Astrocyte (in vitro differentiated cells and primary cell): ENCODE measurements at regions not wholly inside any gene's neighbourhood (a gene's known extent, or its start where the extent isn't known, plus 50 kb on each side); places are given as distances from the start of the nearest gene placed in this dataset.

Experiments used
- DNase-seq: peaks from one replicate; pipeline ENCODE4 v3.0.0-alpha.2; 2010; ENCODE audit warnings: low read depth
- FAIRE-seq: peaks from 2 replicates; lab custom pipeline; 2011; peaks lifted over from hg19 to GRCh38; lab: Jason Lieb, UNC
- H2AFZ ChIP-seq: 2 replicates; pipeline ENCODE4 v1.6.0; 2012; ENCODE audit warnings: low read depth, low read length, inconsistent platforms
- H3K27ac ChIP-seq: 2 replicates; pipeline ENCODE4 v1.5.1; 2011; ENCODE audit warnings: low read depth, low read length, inconsistent platforms
- H3K27me3 ChIP-seq: 2 replicates; pipeline ENCODE4 v1.6.0; 2011; ENCODE audit warnings: low read length, inconsistent platforms; ENCODE audit not compliant: insufficient read depth
- H3K36me3 ChIP-seq: 2 replicates; pipeline ENCODE4 v1.5.1; 2011; ENCODE audit warnings: low read length, inconsistent platforms; ENCODE audit not compliant: insufficient read depth
- H3K4me1 ChIP-seq: 2 replicates; pipeline ENCODE4 v1.5.1; 2011; ENCODE audit warnings: low read length, inconsistent platforms; ENCODE audit not compliant: insufficient read depth
- H3K4me2 ChIP-seq: 2 replicates; pipeline ENCODE4 v1.6.0; 2012; ENCODE audit warnings: low read length, inconsistent platforms
- H3K4me3 ChIP-seq: 2 replicates; pipeline ENCODE4 v1.5.1; 2011; ENCODE audit warnings: low read depth, mild to moderate bottlenecking, low read length, inconsistent platforms; ENCODE audit not compliant: insufficient read depth
- H3K79me2 ChIP-seq: 2 replicates; pipeline ENCODE4 v1.6.0; 2012; ENCODE audit warnings: mild to moderate bottlenecking, low read length, inconsistent platforms; ENCODE audit not compliant: insufficient read depth
- H3K9ac ChIP-seq: 2 replicates; pipeline ENCODE4 v1.6.0; 2012; ENCODE audit warnings: mild to moderate bottlenecking, low read length, inconsistent platforms
- H3K9me3 ChIP-seq: 2 replicates; pipeline ENCODE4 v1.5.1; 2012; ENCODE audit warnings: low read depth, mild to moderate bottlenecking, low read length, inconsistent platforms; ENCODE audit not compliant: insufficient read depth
- H4K20me1 ChIP-seq: 2 replicates; pipeline ENCODE4 v1.6.0; 2012; ENCODE audit warnings: low read length, inconsistent platforms; ENCODE audit not compliant: insufficient read depth
- H3K27ac Mint-ChIP-seq: one replicate; pipeline ENCODE4 v1.8.0; 2021; ENCODE audit warnings: mild to moderate bottlenecking, mixed read lengths; ENCODE audit not compliant: unreplicated experiment
- H3K27me3 Mint-ChIP-seq: one replicate; pipeline ENCODE4 v1.8.0; 2021; ENCODE audit warnings: low read depth, mixed read lengths; ENCODE audit not compliant: unreplicated experiment
- H3K36me3 Mint-ChIP-seq: one replicate; pipeline ENCODE4 v1.8.0; 2021; ENCODE audit warnings: low read depth, mixed read lengths; ENCODE audit not compliant: unreplicated experiment
- H3K4me1 Mint-ChIP-seq: one replicate; pipeline ENCODE4 v1.8.0; 2021; ENCODE audit warnings: low read depth, mixed read lengths; ENCODE audit not compliant: unreplicated experiment
- H3K4me3 Mint-ChIP-seq: one replicate; pipeline ENCODE4 v1.8.0; 2021; ENCODE audit warnings: mild to moderate bottlenecking, moderate library complexity, mixed read lengths; ENCODE audit not compliant: unreplicated experiment
- H3K9me3 Mint-ChIP-seq: one replicate; pipeline ENCODE4 v1.8.0; 2021; ENCODE audit warnings: mild to moderate bottlenecking, mixed read lengths; ENCODE audit not compliant: unreplicated experiment
- CTCF ChIP-seq: IDR thresholded peaks from 2 replicates; pipeline ENCODE4 v1.5.1; 2011; ENCODE audit warnings: low read depth, mild to moderate bottlenecking, inconsistent platforms, low read length, moderate library complexity; ENCODE audit not compliant: insufficient read depth
- EZH2 ChIP-seq: IDR thresholded peaks from 2 replicates; pipeline ENCODE4 v1.6.1; 2012; ENCODE audit warnings: mild to moderate bottlenecking, low read length, inconsistent platforms; ENCODE audit not compliant: insufficient read depth

- H3K9me3 ChIP-seq, result peaks cover 7% of the 10 kb centered on the region
Observed at GRCh38 chr12:131313635-131314034, 359.9 kb downstream of the ADGRD1 start.

GRCh38 chr12:131314524-131315090 is 360.9 kb downstream of the ADGRD1 start:
- no peak for FAIRE-seq

More at GRCh38 chr12:131313635-131314034, 359.9 kb downstream of the ADGRD1 start:
- Mint-ChIP-seq H3K9me3 (peaks cover 14% of the 10 kb centered on the region), H3K4me3 (no peak overlapping the region), H3K4me1 (no peaks in the 10 kb centered on the region), H3K27ac (no peak overlapping the region), H3K27me3 (peaks cover 23% of the 10 kb centered on the region), H3K36me3 (no peaks in the 10 kb centered on the region)
- Histone ChIP-seq H3K27me3 (no peaks in the 10 kb centered on the region), H4K20me1 (no peaks in the 10 kb centered on the region), H3K4me2 (no peak overlapping the region), H3K79me2 (no peaks in the 10 kb centered on the region), H3K4me1 (no peaks in the 10 kb centered on the region), H3K9ac (no peak overlapping the region), H3K4me3 (no peak overlapping the region), H2AFZ (no peak overlapping the region), H3K27ac (no peak overlapping the region), H3K36me3 (no peaks in the 10 kb centered on the region)
- DNase-seq, result no peak
- FAIRE-seq, result no peak
- no peak for TF ChIP-seq EZH2
- TF ChIP-seq CTCF, result no peak

More at GRCh38 chr12:131314524-131315090, 360.9 kb downstream of the ADGRD1 start:
- H3K27me3 Mint-ChIP-seq, result peaks cover 19% of the 10 kb centered on the region
- Histone ChIP-seq H3K9ac (no peak overlapping the region), H3K4me3 (no peak overlapping the region), H3K4me1 (no peaks in the 10 kb centered on the region), H3K27ac (no peak overlapping the region), H3K36me3 (no peaks in the 10 kb centered on the region), H3K9me3 (peaks cover 7% of the 10 kb centered on the region), H3K27me3 (no peaks in the 10 kb centered on the region), H3K4me2 (no peak overlapping the region), H4K20me1 (no peaks in the 10 kb centered on the region), H3K79me2 (no peaks in the 10 kb centered on the region), H2AFZ (no peak overlapping the region)
- TF ChIP-seq EZH2, result no peak
- TF ChIP-seq CTCF, result no peak
- H3K4me3 Mint-ChIP-seq, result no peak overlapping the region
- H3K27ac Mint-ChIP-seq, result no peak overlapping the region
- H3K9me3 Mint-ChIP-seq, result peaks cover 20% of the 10 kb centered on the region
- no peaks in the 10 kb centered on the region for H3K4me1 Mint-ChIP-seq
- no peaks in the 10 kb centered on the region for H3K36me3 Mint-ChIP-seq
- DNase-seq, result no peak
